ENCODE measurements at regions not wholly inside any gene's neighbourhood (a gene's known extent, or its start where the extent isn't known, plus 50 kb on each side); places are given as distances from the start of the nearest gene placed in this dataset.

- TF ChIP-seq EZH2 (IDR thresholded peaks at IDR 0.05; ENCODE audit: insufficient read depth, low read length) (no peak), CTCF (IDR thresholded peaks at IDR 0.05; ENCODE audit: insufficient read depth, low read depth, low read length) (no peak)
These were observed 75.7 kb upstream of the SGCG start for GRCh38 chr13:23105051-23105450.
